GM12872 (cell line): ENCODE measurements at regions not wholly inside any gene's neighbourhood (a gene's known extent, or its start where the extent isn't known, plus 50 kb on each side); places are given as distances from the start of the nearest gene placed in this dataset.

Experiments used
- CTCF ChIP-seq: IDR thresholded peaks from 3 replicates; pipeline ENCODE4 v1.5.1; 2011; ENCODE audit warnings: low read depth, mild to moderate bottlenecking, low read length, moderate library complexity; ENCODE audit not compliant: insufficient read depth

- no peak for TF ChIP-seq CTCF
Observed at GRCh38 chr7:118689403-118689802, 464.9 kb downstream of the ANKRD7 start.

- TF ChIP-seq CTCF: no peak
Observed at GRCh38 chr7:118696879-118697278, 472.4 kb downstream of the ANKRD7 start.

GRCh38 chr7:118699222-118699621 lies 474.7 kb downstream of the ANKRD7 start:
- TF ChIP-seq CTCF: no peak

GRCh38 chr7:118708741-118709140 lies 484.2 kb downstream of the ANKRD7 start:
- no peak for TF ChIP-seq CTCF

DNA sequence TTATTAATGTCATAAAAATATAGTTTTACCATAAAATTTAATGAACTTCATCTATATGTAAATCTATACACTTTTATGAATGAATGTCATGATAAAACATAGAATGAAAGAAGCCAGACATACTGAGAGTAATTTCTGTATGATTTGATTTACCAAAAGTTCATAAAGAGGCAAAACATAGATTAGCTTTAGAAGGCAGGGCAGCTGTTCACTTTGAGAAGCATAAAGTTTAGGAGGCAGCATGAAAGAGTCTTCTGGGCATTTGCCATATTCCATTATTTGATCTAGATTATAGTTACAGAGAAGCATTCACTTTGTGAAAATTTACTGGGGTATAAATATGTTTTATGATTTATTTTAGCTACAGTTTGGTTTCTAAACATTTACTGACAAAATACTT lies 487.2 kb downstream of the ANKRD7 start:
- TF ChIP-seq CTCF: no peak

DNA sequence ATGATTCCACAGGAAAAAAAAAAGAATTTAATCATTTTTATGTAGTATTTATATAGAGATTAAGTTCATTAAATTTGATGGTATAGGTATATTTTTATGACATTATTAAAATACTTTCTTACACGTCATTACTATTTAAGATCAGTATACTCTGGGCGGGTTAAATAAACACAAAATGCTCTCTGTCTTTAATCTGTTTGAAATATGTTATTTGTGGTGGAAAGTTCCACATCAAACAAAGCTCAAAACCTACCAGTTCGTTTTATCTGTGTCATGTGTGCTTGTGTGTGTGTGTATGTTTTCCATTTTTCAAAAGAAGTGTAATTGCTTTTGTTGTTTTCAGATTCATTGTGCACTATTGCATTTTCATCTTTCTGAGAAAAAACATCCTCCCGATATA lies 488.5 kb downstream of the ANKRD7 start:
- no peak for TF ChIP-seq CTCF

DNA sequence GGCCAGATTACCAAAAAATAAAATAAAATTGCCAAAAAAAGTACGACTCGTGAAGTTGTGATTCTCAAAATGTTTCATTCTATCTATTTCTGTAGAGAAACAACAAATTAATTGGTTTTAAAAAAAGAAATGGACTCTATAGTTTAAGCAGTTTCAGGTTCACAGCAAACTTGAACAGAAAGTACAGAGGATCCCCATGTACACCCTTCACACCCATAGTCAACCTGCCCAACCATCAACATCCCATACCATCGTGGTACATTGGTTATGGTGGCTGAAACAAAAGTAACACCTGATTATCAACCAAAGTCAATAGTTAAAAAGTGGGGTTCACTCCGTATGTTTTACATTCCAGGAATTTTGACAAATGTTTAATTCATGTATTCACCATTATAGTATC lies 496.1 kb downstream of the ANKRD7 start:
- TF ChIP-seq CTCF: no peak

DNA sequence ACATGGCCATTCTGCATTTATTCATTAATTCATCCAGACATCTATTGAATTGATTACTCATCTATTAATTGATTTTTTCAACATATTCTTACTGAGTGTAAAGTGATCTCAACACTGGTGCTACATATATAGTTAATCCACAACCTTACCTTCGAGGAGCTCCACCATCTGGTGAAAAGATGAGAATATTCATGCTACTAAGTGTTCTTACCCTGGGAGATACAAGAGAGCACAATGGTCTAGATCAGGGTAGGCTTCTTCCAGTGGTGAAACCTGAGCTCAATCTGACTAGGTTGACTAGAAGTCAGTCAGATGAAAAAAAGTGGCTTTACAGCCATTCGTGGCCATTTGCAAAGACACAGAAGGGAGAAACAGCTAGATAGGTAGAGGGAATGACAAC lies 507.4 kb downstream of the ANKRD7 start:
- no peak for TF ChIP-seq CTCF
